Heart left ventricle (tissue), 16 donors: ENCODE measurements at regions not wholly inside any gene's neighbourhood (a gene's known extent, or its start where the extent isn't known, plus 50 kb on each side); places are given as distances from the start of the nearest gene placed in this dataset.

Source experiments
- ATAC-seq, 4 donors: fragments of 200-7000 bp; cut with Tn5 transposase; one replicate each; pipeline ENCODE4 v1.9.1; 2020 to 2022; ENCODE audit warnings: moderate library complexity in 4 of 4, mild to moderate bottlenecking in 3 of 4, moderate number of reproducible peaks in 1 of 4
- DNase-seq, 5 donors: peaks; one replicate each; pipeline ENCODE4 v3.0.0-alpha.2; 2020
- H3K27ac ChIP-seq, 12 donors: fragments of 200-600 bp; sonication (generic) in 4 of 12; one replicate each; pipeline versions ENCODE4 v1.5.0 to v1.8.0; 2016 to 2022; ENCODE audit warnings: mild to moderate bottlenecking in 2 of 12
- H3K27me3 ChIP-seq, 9 donors: fragments of 200-600 bp; sonication (generic) in 2 of 9; one replicate each; pipeline versions ENCODE4 v1.5.1 to v1.8.0; 2016 to 2022; ENCODE audit warnings: mild to moderate bottlenecking in 3 of 9
- H3K36me3 ChIP-seq, 9 donors: fragments of 200-600 bp; sonication (generic) in 2 of 9; one replicate each; pipeline versions ENCODE4 v1.5.0 to v1.8.0; 2018 to 2022; ENCODE audit warnings: mild to moderate bottlenecking in 2 of 9
- H3K4me1 ChIP-seq, 12 donors: fragments of 200-600 bp; sonication (generic) in 4 of 12; one replicate each; pipeline versions ENCODE4 v1.5.0 to v1.8.0; 2016 to 2022; ENCODE audit warnings: mild to moderate bottlenecking in 3 of 12
- H3K4me3 ChIP-seq, 12 donors: fragments of 200-600 bp; sonication (generic) in 4 of 12; one replicate each; pipeline versions ENCODE4 v1.5.0 to v1.8.0; 2017 to 2022; ENCODE audit warnings: mild to moderate bottlenecking in 9 of 12, moderate library complexity in 4 of 12
- H3K9me3 ChIP-seq, 12 donors: fragments of 200-600 bp; sonication (generic) in 4 of 12; one replicate each; pipeline versions ENCODE4 v1.5.0 to v1.8.0; 2016 to 2022; ENCODE audit warnings: mild to moderate bottlenecking in 1 of 12
- POLR2A ChIP-seq, 2 donors: fragments of 450-650 bp; IDR thresholded peaks; one replicate each; pipeline ENCODE4 v1.6.1; 2017; ENCODE audit warnings: antibody characterized with exemption in 2 of 2, mild to moderate bottlenecking in 2 of 2, moderate library complexity in 2 of 2
- WGBS, 4 donors: extraction: QIAGEN DNeasy Blood & Tissue Kit in 2 of 4; methylation state at CpG; one replicate each; pipeline versions ENCODE4 v1.1.5 to v1.1.7; 2013 to 2018; 5-methylcytosine and 5-hydroxymethylcytosine counted together
- intact Hi-C, 10 donors: fragments of 100-400 bp; cut with DNase I; formaldehyde crosslinking; loops; one replicate each; pipeline versions ENCODE4 v1.11.1 to v1.14.2; 2022
- TF ChIP-seq, protein P1 (sequence below), 12 donors: fragments of 200-600 bp; sonication (generic) in 4 of 12; IDR thresholded peaks; one replicate each; pipeline versions ENCODE4 v1.5.0 to v1.8.0; 2018 to 2022; ENCODE audit warnings: antibody characterized with exemption in 12 of 12, mild to moderate bottlenecking in 5 of 12
- donor health status: ischemic (EF 13 %, LVEDD 7.1; RV severe dilation, severe dysfunction).
- donor health status: healthy with polysubstance abuse.
- donor health status: DM: no; HTN: yes; CAD: no.
- donor health status: DM: no; HTN: no; CAD: no.
- donor health status: ischemic (EF 25% LVEDD 6.9; RV normal size, moderate dysfunction).
- donor health status: ischemic (EF 25% LVEDD 5.7; RV mildly dilated, moderate dysfunction).
- donor health status: healthy.
- donor health status: DM: yes; HTN: yes; CAD: no.
- donor health status: ischemic (EF 35%, LVEDD 5.7; RV mildly dilated, moderate dysfunction).
- donor health status: nonischemic (EF 11% LVEDD 7.7; RV severe dilation, severe dysfunction).
- donor health status: DM: yes; HTN: yes; CAD: no.
- donor health status: PGD.
- donor health status: ischemic (EF 29% LVEDD 5.4; RV normal size, mild dysfunction).
- donor health status: nonischemic (EF 23%, LVEDD 6.1; RV moderate dilation, normal function).

DNA sequence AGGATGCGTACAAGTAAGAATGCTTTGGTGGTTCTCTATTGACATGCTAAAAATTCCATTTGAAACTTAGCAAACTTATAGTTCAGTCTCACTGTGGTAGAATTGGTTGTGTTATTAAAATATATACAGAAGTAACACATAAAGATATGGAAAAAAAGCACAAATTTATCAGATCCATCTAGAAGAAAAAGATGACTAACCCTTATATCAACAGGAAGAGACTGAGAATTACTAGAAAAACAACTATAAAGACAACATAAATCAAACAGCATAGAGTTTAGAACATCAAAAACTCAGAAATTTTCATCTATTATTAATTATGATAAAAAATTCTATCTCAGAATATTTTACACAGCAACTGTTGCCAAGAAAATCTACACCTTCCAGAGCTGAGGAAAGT, 491.0 kb downstream of the ETNK1 start:
- TF ChIP-seq, protein P1, sequence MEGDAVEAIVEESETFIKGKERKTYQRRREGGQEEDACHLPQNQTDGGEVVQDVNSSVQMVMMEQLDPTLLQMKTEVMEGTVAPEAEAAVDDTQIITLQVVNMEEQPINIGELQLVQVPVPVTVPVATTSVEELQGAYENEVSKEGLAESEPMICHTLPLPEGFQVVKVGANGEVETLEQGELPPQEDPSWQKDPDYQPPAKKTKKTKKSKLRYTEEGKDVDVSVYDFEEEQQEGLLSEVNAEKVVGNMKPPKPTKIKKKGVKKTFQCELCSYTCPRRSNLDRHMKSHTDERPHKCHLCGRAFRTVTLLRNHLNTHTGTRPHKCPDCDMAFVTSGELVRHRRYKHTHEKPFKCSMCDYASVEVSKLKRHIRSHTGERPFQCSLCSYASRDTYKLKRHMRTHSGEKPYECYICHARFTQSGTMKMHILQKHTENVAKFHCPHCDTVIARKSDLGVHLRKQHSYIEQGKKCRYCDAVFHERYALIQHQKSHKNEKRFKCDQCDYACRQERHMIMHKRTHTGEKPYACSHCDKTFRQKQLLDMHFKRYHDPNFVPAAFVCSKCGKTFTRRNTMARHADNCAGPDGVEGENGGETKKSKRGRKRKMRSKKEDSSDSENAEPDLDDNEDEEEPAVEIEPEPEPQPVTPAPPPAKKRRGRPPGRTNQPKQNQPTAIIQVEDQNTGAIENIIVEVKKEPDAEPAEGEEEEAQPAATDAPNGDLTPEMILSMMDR (IDR thresholded peaks at IDR 0.05): no peak
- no peak for TF ChIP-seq POLR2A (IDR thresholded peaks at IDR 0.05)
- H3K27ac ChIP-seq: no peak overlapping the region
- no peaks in the 10 kb centered on the region for H3K4me1 ChIP-seq
- intact Hi-C loops: no loop called here
- H3K36me3 ChIP-seq: no peaks in the 10 kb centered on the region
- ATAC-seq (no peak), DNase-seq (no peak)
- WGBS, 4 donors: 83 to 96% (median 96%) methylated on average over 1 of the region's 1 CpG
- no peak overlapping the region for H3K4me3 ChIP-seq
- no peaks in the 10 kb centered on the region for H3K27me3 ChIP-seq
- no peaks in the 10 kb centered on the region for H3K9me3 ChIP-seq

GRCh38 chr12:23126794-23127193, 501.8 kb downstream of the ETNK1 start:
- intact Hi-C loops: no loop called here

GRCh38 chr12:23127701-23128100, 502.7 kb downstream of the ETNK1 start:
- Histone ChIP-seq H3K4me3 (no peak overlapping the region), H3K9me3 (no peaks in the 10 kb centered on the region), H3K36me3 (no peaks in the 10 kb centered on the region), H3K27me3 (no peaks in the 10 kb centered on the region), H3K4me1 (no peaks in the 10 kb centered on the region), H3K27ac (no peak overlapping the region)
- ATAC-seq (no peak), DNase-seq (no peak)
- 78 to 86% (median 79%) methylated on average over 3 of the region's 3 CpGs for WGBS, 4 donors
- no peak for TF ChIP-seq POLR2A (IDR thresholded peaks at IDR 0.05)
- TF ChIP-seq, protein P1 (IDR thresholded peaks at IDR 0.05): no peak
- intact Hi-C loops: no loop called here

More at GRCh38 chr12:23126794-23127193, 501.8 kb downstream of the ETNK1 start:
- H3K27me3 ChIP-seq: no peaks in the 10 kb centered on the region
- H3K4me1 ChIP-seq: no peaks in the 10 kb centered on the region
- DNase-seq (no peak), ATAC-seq (no peak)
- H3K4me3 ChIP-seq: no peak overlapping the region
- H3K27ac ChIP-seq: no peak overlapping the region
- 30 to 81% (median 55%) methylated on average over 1 to 2 of the region's 2 CpGs for WGBS, 4 donors
- TF ChIP-seq, protein P1 (IDR thresholded peaks at IDR 0.05): peak in 2 of 12 donors; percentile 22 to 31
- TF ChIP-seq POLR2A (IDR thresholded peaks at IDR 0.05): no peak
- H3K36me3 ChIP-seq: no peaks in the 10 kb centered on the region
- H3K9me3 ChIP-seq: no peaks in the 10 kb centered on the region

DNA sequence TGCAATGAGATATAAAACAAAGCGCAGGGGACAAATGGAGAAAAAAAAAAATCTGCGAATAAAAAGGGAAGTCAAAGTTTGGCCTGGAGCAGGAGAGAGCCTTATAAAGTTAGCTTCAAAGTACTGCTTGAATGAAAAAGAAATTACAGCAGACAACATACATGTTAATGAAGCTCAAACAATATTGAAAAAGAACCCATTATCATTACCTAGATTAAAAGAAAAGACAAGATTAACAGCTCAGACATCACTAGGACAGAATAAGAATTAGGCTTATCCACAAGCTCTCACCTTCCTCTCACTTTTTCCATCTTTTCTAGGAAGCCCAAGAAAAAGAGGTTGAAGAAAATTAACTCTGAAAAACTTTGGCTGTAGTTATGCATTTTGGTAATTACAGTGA, 503.5 kb downstream of the ETNK1 start:
- TF ChIP-seq, protein P1 (IDR thresholded peaks at IDR 0.05): no peak
- no peak for TF ChIP-seq POLR2A (IDR thresholded peaks at IDR 0.05)
- Histone ChIP-seq H3K4me1 (no peaks in the 10 kb centered on the region), H3K27ac (no peak overlapping the region), H3K4me3 (no peak overlapping the region), H3K9me3 (no peaks in the 10 kb centered on the region), H3K27me3 (no peaks in the 10 kb centered on the region), H3K36me3 (no peaks in the 10 kb centered on the region)
- WGBS, 4 donors: 50 to 87% (median 74%) methylated on average over 2 of the region's 2 CpGs
- intact Hi-C loops: no loop called here
- ATAC-seq (no peak), DNase-seq (no peak)
